ENCODE measurements at regions not wholly inside any gene's neighbourhood (a gene's known extent, or its start where the extent isn't known, plus 50 kb on each side); places are given as distances from the start of the nearest gene placed in this dataset.

DNA sequence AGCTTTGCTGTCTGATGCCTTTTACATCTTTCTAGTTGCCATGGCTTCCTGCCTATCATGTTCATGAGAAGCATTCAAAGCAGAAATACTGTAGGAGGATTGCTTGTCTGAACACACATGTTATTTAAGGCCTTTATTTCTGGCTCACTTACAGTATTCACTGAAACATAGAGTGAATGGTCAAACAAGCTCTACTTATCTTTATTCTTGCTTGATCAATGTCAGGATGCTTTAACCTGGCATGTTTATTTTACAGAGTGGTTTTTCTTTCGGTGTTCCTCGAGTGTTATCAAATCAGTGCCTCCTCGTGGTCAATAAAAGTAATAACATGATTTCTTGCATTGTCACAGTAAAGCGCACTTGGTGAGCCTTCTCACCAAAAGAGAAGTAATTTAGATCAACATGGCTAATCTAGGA lies 73.5 kb upstream of the PCDH17 start:
- intact Hi-C loops (cut with DNase I; ENCODE audit: low total_unique reads) = no loop called here
- no peaks in the 10 kb centered on the region for H3K36me3 ChIP-seq
- H3K27me3 ChIP-seq (replicated peaks in 1 of 7) = no peaks in the 10 kb centered on the region
- no peak for DNase-seq
- H3K4me1 ChIP-seq = no peaks in the 10 kb centered on the region
- no peak for TF ChIP-seq POLR2AphosphoS5 (IDR thresholded peaks at IDR 0.05)
- no peak for TF ChIP-seq POLR2A (IDR thresholded peaks at IDR 0.05)
- no peak for TF ChIP-seq CTCF (IDR thresholded peaks at IDR 0.05 in 8 of 11, conservative IDR thresholded peaks at IDR 0.05 in 3 of 11)
- H3K4me3 ChIP-seq = no peak overlapping the region
- WGBS, 5 donors = 12 to 20% (median 16%) methylated on average over 4 of the region's 4 CpGs
- H3K27ac ChIP-seq = no peak overlapping the region
- H3K9me3 ChIP-seq = peaks cover 0 to 18% (median 5%) of the 10 kb centered on the region in 8 donors

GRCh38 chr13:57568865-57569264 lies 62.7 kb upstream of the PCDH17 start:
- Histone ChIP-seq H3K4me1 (no peaks in the 10 kb centered on the region), H3K36me3 (no peaks in the 10 kb centered on the region), H3K4me3 (no peak overlapping the region), H3K27me3 (replicated peaks in 1 of 7) (no peaks in the 10 kb centered on the region), H3K9me3 (peaks cover 0 to 22% (median 0%) of the 10 kb centered on the region in 8 donors), H3K27ac (no peak overlapping the region)
- intact Hi-C loops (cut with DNase I; ENCODE audit: low total_unique reads) = no loop called here
- WGBS, 5 donors = 62 to 77% (median 72%) methylated on average over 2 of the region's 2 CpGs
- no peak for DNase-seq
- no peak for TF ChIP-seq CTCF (IDR thresholded peaks at IDR 0.05 in 8 of 11, conservative IDR thresholded peaks at IDR 0.05 in 3 of 11)

- no peak for TF ChIP-seq CTCF (IDR thresholded peaks at IDR 0.05 in 8 of 11, conservative IDR thresholded peaks at IDR 0.05 in 3 of 11)
- no peak for TF ChIP-seq POLR2A (IDR thresholded peaks at IDR 0.05)
- TF ChIP-seq POLR2AphosphoS5 (IDR thresholded peaks at IDR 0.05) = no peak
- H3K9me3 ChIP-seq = peaks cover 0 to 24% (median 0%) of the 10 kb centered on the region in 8 donors
- DNase-seq = no peak
- WGBS, 5 donors = 0 to 5% (median 0%) methylated on average over 1 of the region's 1 CpG
- H3K4me3 ChIP-seq = no peak overlapping the region
- H3K36me3 ChIP-seq = no peaks in the 10 kb centered on the region
- no peak overlapping the region for H3K27ac ChIP-seq
- intact Hi-C loops (cut with DNase I; ENCODE audit: low total_unique reads) = no loop called here
- H3K27me3 ChIP-seq (replicated peaks in 1 of 7) = no peaks in the 10 kb centered on the region
- H3K4me1 ChIP-seq = no peaks in the 10 kb centered on the region
These were observed 61.6 kb upstream of the PCDH17 start for GRCh38 chr13:57569986-57570385.

Measured in spleen (tissue), 11 donors.